ENCODE measurements at regions not wholly inside any gene's neighbourhood (a gene's known extent, or its start where the extent isn't known, plus 50 kb on each side); places are given as distances from the start of the nearest gene placed in this dataset.

GRCh38 chr16:6068063-6068462, 970.5 kb upstream of the EEF2KMT start:
- Histone ChIP-seq H3K36me3 (no peaks in the 10 kb centered on the region), H3K9me3 (no peaks in the 10 kb centered on the region), H3K27me3 (no peaks in the 10 kb centered on the region), H3K4me3 (ENCODE audit: low read depth in 1 of 2, low read length in 1 of 2) (no peak overlapping the region), H3K4me1 (ENCODE audit: control insufficient read depth in 1 of 2, insufficient read depth in 1 of 2, low read depth in 1 of 2, low read length in 1 of 2) (no peaks in the 10 kb centered on the region), H3K27ac (no peak overlapping the region)
- TF ChIP-seq CTCF (IDR thresholded peaks at IDR 0.05): no peak

- H3K4me3 ChIP-seq (ENCODE audit: low read depth in 1 of 2, low read length in 1 of 2): no peak overlapping the region
- H3K27me3 ChIP-seq: no peaks in the 10 kb centered on the region
- no peaks in the 10 kb centered on the region for H3K9me3 ChIP-seq
- H3K4me1 ChIP-seq (ENCODE audit: control insufficient read depth in 1 of 2, insufficient read depth in 1 of 2, low read depth in 1 of 2, low read length in 1 of 2): no peaks in the 10 kb centered on the region
- no peak for TF ChIP-seq CTCF (IDR thresholded peaks at IDR 0.05)
- no peaks in the 10 kb centered on the region for H3K36me3 ChIP-seq
- no peak overlapping the region for H3K27ac ChIP-seq
These were observed 969.1 kb upstream of the EEF2KMT start for GRCh38 chr16:6066652-6067051.

GRCh38 chr16:6063526-6063925, 965.9 kb upstream of the EEF2KMT start:
- Histone ChIP-seq H3K27me3 (no peaks in the 10 kb centered on the region), H3K27ac (no peak overlapping the region), H3K36me3 (no peaks in the 10 kb centered on the region), H3K4me1 (ENCODE audit: control insufficient read depth in 1 of 2, insufficient read depth in 1 of 2, low read depth in 1 of 2, low read length in 1 of 2) (no peaks in the 10 kb centered on the region), H3K9me3 (no peaks in the 10 kb centered on the region), H3K4me3 (ENCODE audit: low read depth in 1 of 2, low read length in 1 of 2) (no peak overlapping the region)
- no peak for TF ChIP-seq CTCF (IDR thresholded peaks at IDR 0.05)

- no peaks in the 10 kb centered on the region for H3K36me3 ChIP-seq
- no peak overlapping the region for H3K4me3 ChIP-seq (ENCODE audit: low read depth in 1 of 2, low read length in 1 of 2)
- H3K9me3 ChIP-seq: no peaks in the 10 kb centered on the region
- H3K27ac ChIP-seq: no peak overlapping the region
- no peaks in the 10 kb centered on the region for H3K27me3 ChIP-seq
- H3K4me1 ChIP-seq (ENCODE audit: control insufficient read depth in 1 of 2, insufficient read depth in 1 of 2, low read depth in 1 of 2, low read length in 1 of 2): no peaks in the 10 kb centered on the region
- TF ChIP-seq CTCF (IDR thresholded peaks at IDR 0.05): no peak
These were observed 962.1 kb upstream of the EEF2KMT start for GRCh38 chr16:6059671-6060070.

- Histone ChIP-seq H3K4me1 (ENCODE audit: control insufficient read depth in 1 of 2, insufficient read depth in 1 of 2, low read depth in 1 of 2, low read length in 1 of 2) (no peaks in the 10 kb centered on the region), H3K4me3 (ENCODE audit: low read depth in 1 of 2, low read length in 1 of 2) (no peak overlapping the region), H3K9me3 (no peaks in the 10 kb centered on the region), H3K27me3 (no peaks in the 10 kb centered on the region), H3K27ac (no peak overlapping the region), H3K36me3 (no peaks in the 10 kb centered on the region)
- no peak for TF ChIP-seq CTCF (IDR thresholded peaks at IDR 0.05)
These were observed 960.2 kb upstream of the EEF2KMT start for GRCh38 chr16:6057821-6058220.

- no peaks in the 10 kb centered on the region for H3K4me1 ChIP-seq (ENCODE audit: control insufficient read depth in 1 of 2, insufficient read depth in 1 of 2, low read depth in 1 of 2, low read length in 1 of 2)
- no peaks in the 10 kb centered on the region for H3K9me3 ChIP-seq
- no peak overlapping the region for H3K27ac ChIP-seq
- H3K4me3 ChIP-seq (ENCODE audit: low read depth in 1 of 2, low read length in 1 of 2): no peak overlapping the region
- H3K36me3 ChIP-seq: no peaks in the 10 kb centered on the region
- TF ChIP-seq CTCF (IDR thresholded peaks at IDR 0.05): no peak
- H3K27me3 ChIP-seq: no peaks in the 10 kb centered on the region
These were observed 950.4 kb upstream of the EEF2KMT start for GRCh38 chr16:6048017-6048416.

Data from neutrophil (primary cell).